ENCODE measurements at regions not wholly inside any gene's neighbourhood (a gene's known extent, or its start where the extent isn't known, plus 50 kb on each side); places are given as distances from the start of the nearest gene placed in this dataset.
"Not testable (repeated sequence)": the region's sequence is repeated elsewhere in the genome, so short reads cannot be mapped to it uniquely, and the experiment has no call there.

- no peak for DNase-seq (ENCODE audit: low spot score)
- Histone ChIP-seq H3K27ac (no peak overlapping the region), H3K4me3 (no peak overlapping the region)
- no peak for TF ChIP-seq CTCF (IDR thresholded peaks at IDR 0.05)
Measured at GRCh38 chr4:100876546-100876945, 358.7 kb upstream of the EMCN start.

- no peak overlapping the region for H3K4me3 ChIP-seq
- DNase-seq (ENCODE audit: low spot score): no peak
- no peak for TF ChIP-seq CTCF (IDR thresholded peaks at IDR 0.05)
- H3K27ac ChIP-seq: no peak overlapping the region
Measured at GRCh38 chr4:100875296-100876068, 357.7 kb upstream of the EMCN start.

- TF ChIP-seq CTCF (IDR thresholded peaks at IDR 0.05): no peak
- Histone ChIP-seq H3K4me3 (no peak overlapping the region), H3K27ac (no peak overlapping the region)
- DNase-seq (ENCODE audit: low spot score): no peak
Measured at GRCh38 chr4:100872811-100873210, 355.0 kb upstream of the EMCN start.

- DNase-seq (ENCODE audit: low spot score): no peak
- no peak overlapping the region for H3K4me3 ChIP-seq
- H3K27ac ChIP-seq: no peak overlapping the region
- TF ChIP-seq CTCF (IDR thresholded peaks at IDR 0.05): no peak
Measured at GRCh38 chr4:100870940-100871772, 353.3 kb upstream of the EMCN start.

GRCh38 chr4:100869276-100869675 lies 351.5 kb upstream of the EMCN start:
- no peak for TF ChIP-seq CTCF (IDR thresholded peaks at IDR 0.05)
- DNase-seq (ENCODE audit: low spot score): no peak
- H3K27ac ChIP-seq: no peak overlapping the region
- H3K4me3 ChIP-seq: no peak overlapping the region

- not testable (repeated sequence) for H3K4me3 ChIP-seq; H3K27ac ChIP-seq; DNase-seq (ENCODE audit: low spot score)
Measured at GRCh38 chr4:100868281-100868680, 350.5 kb upstream of the EMCN start.

GRCh38 chr4:100852326-100852725 lies 334.5 kb upstream of the EMCN start:
- TF ChIP-seq CTCF (IDR thresholded peaks at IDR 0.05): no peak
- DNase-seq (ENCODE audit: low spot score): no peak
- no peak overlapping the region for H3K4me3 ChIP-seq
- H3K27ac ChIP-seq: no peak overlapping the region

All from coronary artery (tissue), 2 donors.